GM18861 (cell line): ENCODE measurements at regions not wholly inside any gene's neighbourhood (a gene's known extent, or its start where the extent isn't known, plus 50 kb on each side); places are given as distances from the start of the nearest gene placed in this dataset.

Experiments
- ATAC-seq: cut with Tn5 transposase; IDR thresholded peaks from one replicate; pipeline ENCODE4 v1.9.1; 2021; ENCODE audit not compliant: unreplicated experiment

DNA sequence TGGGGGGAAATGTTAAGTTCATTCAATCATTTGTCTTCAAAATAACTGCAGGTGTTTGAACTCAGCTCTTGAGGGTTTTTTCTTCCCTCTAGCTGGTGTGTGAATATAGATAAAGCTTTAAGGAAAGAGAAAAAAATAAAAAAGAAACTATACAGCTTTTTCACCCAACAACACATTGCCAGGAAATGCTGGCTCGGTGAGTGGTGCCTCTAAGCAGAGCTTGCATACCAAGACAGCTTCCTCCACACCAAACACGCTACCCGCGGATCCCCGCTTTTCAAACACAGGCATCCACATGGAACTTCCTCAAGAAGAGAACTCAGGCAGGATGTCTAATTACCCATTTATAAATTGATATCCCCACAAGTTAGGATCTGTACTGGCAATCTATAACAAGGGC, 69.8 kb upstream of the TANK start:
- no peak for ATAC-seq

DNA sequence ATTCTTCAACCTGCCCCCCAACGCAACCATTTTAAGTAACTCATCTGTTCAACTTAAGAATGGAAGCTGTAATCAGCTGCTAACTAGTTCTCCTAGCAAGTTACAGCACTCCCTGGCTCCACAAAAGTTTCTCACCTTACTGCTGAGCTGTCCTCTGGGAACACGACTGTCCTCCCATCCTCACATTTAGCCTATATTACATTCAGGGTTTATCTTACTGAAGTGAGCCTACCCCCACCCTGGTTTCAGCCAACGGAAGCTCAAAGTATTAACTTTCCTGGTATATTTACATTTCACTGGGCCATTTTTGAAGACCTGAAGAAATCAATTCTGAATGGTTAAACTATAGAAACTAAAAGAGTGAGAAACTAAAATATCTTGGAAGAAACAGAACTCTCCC, 64.9 kb upstream of the TANK start:
- ATAC-seq: no peak

DNA sequence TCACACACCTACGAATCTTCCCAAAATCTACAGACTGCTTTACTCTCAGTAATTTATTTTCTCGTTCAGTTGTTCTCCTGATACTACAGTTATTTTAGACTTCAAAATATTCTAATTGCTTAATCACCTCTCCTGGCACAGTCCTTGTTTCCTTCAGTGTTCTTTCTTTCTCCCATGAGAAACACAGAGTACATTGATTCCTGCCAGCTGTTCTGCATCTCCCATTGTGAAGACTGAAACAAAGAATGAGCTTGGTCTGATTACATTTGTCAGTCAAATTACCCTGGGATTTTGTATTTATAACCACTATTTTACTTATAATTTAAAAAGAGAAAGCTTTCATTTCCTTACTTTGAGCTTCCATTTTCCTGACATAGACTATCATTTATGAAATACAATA, 63.9 kb upstream of the TANK start:
- ATAC-seq: no peak

GRCh38 chr2:161097157-161097556, 63.1 kb upstream of the TANK start:
- no peak for ATAC-seq

DNA sequence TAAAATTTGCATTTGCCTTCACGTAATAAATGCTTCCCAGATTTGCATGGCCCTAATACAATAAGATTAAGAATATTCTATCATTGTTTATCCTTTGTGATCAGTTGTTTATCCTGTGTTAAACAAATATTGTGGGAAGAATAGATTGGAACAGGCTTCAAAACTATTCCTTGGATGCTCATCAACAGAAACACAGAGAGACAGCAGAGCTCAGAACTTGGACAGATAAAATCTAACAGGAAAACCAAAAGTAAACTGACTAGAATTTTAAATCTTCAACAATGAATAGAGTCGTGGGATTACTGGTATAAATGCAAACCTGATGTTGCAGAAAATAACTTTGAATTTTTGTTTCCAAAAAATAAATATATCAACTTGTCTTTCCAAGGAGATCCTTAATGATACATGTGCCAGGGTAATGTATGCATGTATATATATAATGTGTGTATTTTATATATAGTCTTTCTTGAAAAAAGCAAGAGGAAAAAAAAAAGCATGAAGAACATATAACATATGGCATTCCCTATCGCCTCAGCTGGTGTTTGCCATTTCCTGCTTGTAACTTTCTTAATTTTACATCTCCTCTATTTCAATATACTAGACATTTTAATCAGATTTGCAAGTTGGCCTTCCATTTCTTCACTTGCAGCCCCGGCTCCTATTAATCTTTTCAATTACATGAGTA, 59.9 kb upstream of the TANK start:
- ATAC-seq: no peak

GRCh38 chr2:161101406-161101805, 58.8 kb upstream of the TANK start:
- no peak for ATAC-seq

DNA sequence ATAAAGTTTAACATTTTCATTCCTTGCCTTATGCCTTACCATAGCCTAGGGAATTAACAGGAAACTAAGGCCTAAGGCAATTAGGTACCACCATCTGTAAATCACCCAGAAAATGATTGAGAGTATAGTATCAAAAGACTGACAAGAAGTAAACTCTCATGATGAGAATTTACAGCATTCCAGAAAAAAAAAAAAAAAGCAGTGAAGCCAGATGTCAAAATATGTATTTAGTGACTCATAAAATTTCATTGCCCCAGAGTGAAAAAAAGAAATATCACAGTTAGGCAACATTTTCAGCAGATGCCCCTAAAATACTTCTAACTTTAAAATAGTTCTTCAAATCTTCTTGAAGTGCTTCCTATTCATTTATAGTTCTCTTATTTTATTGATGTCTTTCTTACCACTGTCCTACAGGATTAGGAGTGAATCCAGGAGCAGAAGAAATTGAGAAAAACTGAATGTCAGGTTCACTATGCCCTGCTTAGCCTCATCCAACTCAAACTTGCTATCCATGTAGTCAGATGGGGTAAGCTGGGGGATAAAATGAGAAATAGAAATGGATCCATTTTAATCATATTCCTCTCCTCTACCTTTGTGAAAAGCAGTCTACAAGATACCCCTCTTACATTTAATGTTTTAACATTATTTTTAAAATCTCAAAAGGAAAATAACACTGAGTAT, 57.3 kb upstream of the TANK start:
- ATAC-seq: no peak

GRCh38 chr2:161103451-161103831, 56.8 kb upstream of the TANK start:
- ATAC-seq: no peak

DNA sequence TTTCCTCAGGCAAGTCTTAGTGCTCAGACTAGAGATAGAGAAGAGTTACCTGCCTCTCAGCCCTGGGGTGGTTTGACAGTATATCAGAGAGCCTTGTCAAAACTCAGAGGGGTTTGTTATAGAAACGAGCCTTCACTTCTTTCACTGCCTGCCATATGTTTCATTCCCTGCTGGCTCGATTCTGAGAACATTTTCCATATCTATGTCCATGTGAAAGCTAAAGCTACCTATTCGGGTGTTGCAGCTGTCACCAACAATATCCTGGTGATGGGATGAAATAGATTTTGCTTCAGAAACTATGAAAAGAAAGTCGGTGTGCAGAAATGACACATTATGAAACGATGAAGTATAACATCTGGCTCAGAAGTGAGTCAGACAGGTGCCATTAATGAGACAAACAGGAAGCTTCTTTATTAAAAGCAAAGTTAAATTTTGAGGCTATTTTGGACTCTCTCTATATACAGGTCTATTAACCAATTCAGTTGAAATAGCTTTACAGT, 56.1 kb upstream of the TANK start:
- ATAC-seq: peak; percentile 89

DNA sequence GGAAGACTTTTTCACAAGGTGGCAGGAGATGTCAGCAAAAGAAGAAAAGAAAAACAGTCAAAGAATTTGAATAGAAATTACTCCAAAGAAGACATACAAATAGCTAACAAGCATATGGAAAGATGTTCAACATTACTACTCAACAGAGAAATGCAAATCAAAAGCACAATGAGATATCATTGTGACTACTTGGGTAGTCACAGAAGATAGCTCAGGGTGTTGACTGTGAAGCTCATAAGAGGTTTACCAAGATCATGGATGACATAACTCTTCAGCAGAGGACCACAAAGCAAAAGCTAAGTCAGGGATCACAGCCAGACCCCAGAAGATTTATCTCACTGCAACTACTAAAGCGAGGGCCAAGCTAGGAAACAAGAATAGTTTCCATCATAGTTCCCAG, 53.0 kb upstream of the TANK start:
- no peak for ATAC-seq
